Fibroblast of mammary gland (primary cell): ENCODE measurements at regions not wholly inside any gene's neighbourhood (a gene's known extent, or its start where the extent isn't known, plus 50 kb on each side); places are given as distances from the start of the nearest gene placed in this dataset.

Source experiments
- DNase-seq: peaks from one replicate; pipeline ENCODE4 v3.0.0-alpha.2; 2010; ENCODE audit warnings: low read depth
- H3K4me3 ChIP-seq: 2 replicates; pipeline ENCODE4 v1.5.1; 2011; ENCODE audit warnings: low read depth, mild to moderate bottlenecking, low read length, moderate library complexity; ENCODE audit not compliant: control insufficient read depth
- CTCF ChIP-seq: conservative IDR thresholded peaks from 2 replicates; pipeline ENCODE4 v1.5.1; 2011; ENCODE audit warnings: low read depth, low read length, inconsistent platforms; ENCODE audit not compliant: control insufficient read depth, insufficient read depth

- no peak overlapping the region for H3K4me3 ChIP-seq
- no peak for DNase-seq
- TF ChIP-seq CTCF, result no peak
These were observed 171.8 kb upstream of the MAD2L1 start for GRCh38 chr4:120238277-120238973.

- no peak for DNase-seq
- no peak for TF ChIP-seq CTCF
- no peak overlapping the region for H3K4me3 ChIP-seq
These were observed 170.2 kb upstream of the MAD2L1 start for GRCh38 chr4:120236873-120237272.

- H3K4me3 ChIP-seq, result no peak overlapping the region
- TF ChIP-seq CTCF, result no peak
- DNase-seq, result no peak
These were observed 165.4 kb upstream of the MAD2L1 start for GRCh38 chr4:120232050-120232449.

- no peak overlapping the region for H3K4me3 ChIP-seq
- DNase-seq, result peak; percentile 45
- TF ChIP-seq CTCF, result no peak
These were observed 161.4 kb upstream of the MAD2L1 start for GRCh38 chr4:120228086-120228485.

- TF ChIP-seq CTCF, result no peak
These were observed 160.9 kb upstream of the MAD2L1 start for GRCh38 chr4:120227554-120227953.

GRCh38 chr4:120225527-120225926 is 158.9 kb upstream of the MAD2L1 start:
- no peak for DNase-seq
- TF ChIP-seq CTCF, result no peak
- no peak overlapping the region for H3K4me3 ChIP-seq

More at GRCh38 chr4:120227554-120227953, 160.9 kb upstream of the MAD2L1 start:
- no peak for DNase-seq
- no peak overlapping the region for H3K4me3 ChIP-seq
